ENCODE measurements at regions not wholly inside any gene's neighbourhood (a gene's known extent, or its start where the extent isn't known, plus 50 kb on each side); places are given as distances from the start of the nearest gene placed in this dataset.

GRCh38 chr2:121831841-121832240 lies 76.4 kb downstream of the TSN start:
- H3K4me3 ChIP-seq: no peak overlapping the region
- WGBS, 3 donors: 44 to 49% (median 47%) methylated on average over 9 of the region's 9 CpGs
- DNase-seq: peak in 1 of 5 donors; percentile 18
- intact Hi-C loops (cut with DNase I): no loop called here
- H3K9me3 ChIP-seq: no peaks in the 10 kb centered on the region
- H3K27me3 ChIP-seq: no peaks in the 10 kb centered on the region
- TF ChIP-seq EP300 (IDR thresholded peaks at IDR 0.05) (no peak), POLR2A (IDR thresholded peaks at IDR 0.05) (no peak), CTCF (IDR thresholded peaks at IDR 0.05) (no peak)
- no peak overlapping the region for H3K27ac ChIP-seq
- H3K4me1 ChIP-seq (ENCODE audit: insufficient read depth): peaks cover 8% of the 10 kb centered on the region
- H3K36me3 ChIP-seq: no peaks in the 10 kb centered on the region

- DNase-seq: no peak
- TF ChIP-seq EP300 (IDR thresholded peaks at IDR 0.05) (no peak), CTCF (IDR thresholded peaks at IDR 0.05) (no peak), POLR2A (IDR thresholded peaks at IDR 0.05) (no peak)
- Histone ChIP-seq H3K4me3 (no peak overlapping the region), H3K9me3 (no peaks in the 10 kb centered on the region), H3K27ac (no peak overlapping the region), H3K27me3 (no peaks in the 10 kb centered on the region), H3K36me3 (no peaks in the 10 kb centered on the region), H3K4me1 (ENCODE audit: insufficient read depth) (peaks cover 13% of the 10 kb centered on the region)
- 89 to 92% (median 90%) methylated on average over 14 of the region's 14 CpGs for WGBS, 3 donors
- intact Hi-C loops (cut with DNase I): no loop called here
Measured at GRCh38 chr2:121832412-121833357, 77.2 kb downstream of the TSN start.

GRCh38 chr2:121833358-121833723 lies 77.9 kb downstream of the TSN start:
- Histone ChIP-seq H3K4me1 (ENCODE audit: insufficient read depth) (peaks cover 13% of the 10 kb centered on the region), H3K4me3 (no peak overlapping the region), H3K27ac (no peak overlapping the region), H3K27me3 (no peaks in the 10 kb centered on the region), H3K36me3 (no peaks in the 10 kb centered on the region), H3K9me3 (no peaks in the 10 kb centered on the region)
- DNase-seq: no peak
- TF ChIP-seq EP300 (IDR thresholded peaks at IDR 0.05): no peak
- TF ChIP-seq CTCF (IDR thresholded peaks at IDR 0.05): no peak
- TF ChIP-seq POLR2A (IDR thresholded peaks at IDR 0.05): no peak
- intact Hi-C loops (cut with DNase I): no loop called here
- WGBS, 3 donors: 82 to 85% (median 85%) methylated on average over 4 of the region's 4 CpGs

- DNase-seq: peak in 4 of 5 donors; percentile 20 to 44 (median 30)
- intact Hi-C loops (cut with DNase I): no loop called here
- TF ChIP-seq EP300 (IDR thresholded peaks at IDR 0.05) (no peak), POLR2A (IDR thresholded peaks at IDR 0.05) (no peak), CTCF (IDR thresholded peaks at IDR 0.05) (no peak)
- Histone ChIP-seq H3K27me3 (no peaks in the 10 kb centered on the region), H3K4me1 (ENCODE audit: insufficient read depth) (peaks cover 12% of the 10 kb centered on the region), H3K27ac (peak overlapping the region in 1 of 2 donors; percentile 57), H3K36me3 (no peaks in the 10 kb centered on the region), H3K4me3 (no peak overlapping the region), H3K9me3 (no peaks in the 10 kb centered on the region)
- WGBS, 3 donors: 6 to 14% (median 10%) methylated on average over 10 of the region's 10 CpGs
Measured at GRCh38 chr2:121836611-121837010, 81.2 kb downstream of the TSN start.

Data from ovary (tissue), 7 donors.